ENCODE measurements at regions not wholly inside any gene's neighbourhood (a gene's known extent, or its start where the extent isn't known, plus 50 kb on each side); places are given as distances from the start of the nearest gene placed in this dataset.

DNA sequence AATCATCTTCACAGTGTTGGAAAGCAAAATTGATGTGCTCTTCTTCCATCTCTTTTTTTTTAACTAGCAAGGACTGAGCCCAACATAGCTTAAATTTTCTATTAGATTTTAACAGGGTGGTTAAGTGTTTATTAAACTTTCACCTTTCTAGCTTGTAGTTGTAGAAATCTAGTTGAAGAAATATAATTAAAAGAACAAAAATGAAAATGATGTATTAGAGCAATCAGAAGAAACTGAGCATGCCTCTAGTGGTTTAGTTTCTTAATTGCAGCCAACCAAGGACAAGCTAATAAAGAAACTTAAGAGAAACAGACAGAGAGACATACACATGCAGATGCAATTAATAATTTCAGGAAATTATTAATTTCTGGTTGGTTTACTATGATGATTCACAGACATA, 673.0 kb upstream of the LMO3 start:
- Mint-ChIP-seq H3K27me3 (no peaks in the 10 kb centered on the region), H3K4me1 (no peaks in the 10 kb centered on the region), H3K9me3 (ENCODE audit: insufficient read depth) (peaks cover 7% of the 10 kb centered on the region), H3K4me3 (no peak overlapping the region), H3K27ac (no peak overlapping the region)
- intact Hi-C loops (cut with micrococcal nuclease) = no loop called here
- H4K20me1 ChIP-seq (ENCODE audit: control insufficient read depth, insufficient read depth, low read length, poor library complexity, severe bottlenecking) = no peaks in the 10 kb centered on the region
- TF ChIP-seq, protein P1, sequence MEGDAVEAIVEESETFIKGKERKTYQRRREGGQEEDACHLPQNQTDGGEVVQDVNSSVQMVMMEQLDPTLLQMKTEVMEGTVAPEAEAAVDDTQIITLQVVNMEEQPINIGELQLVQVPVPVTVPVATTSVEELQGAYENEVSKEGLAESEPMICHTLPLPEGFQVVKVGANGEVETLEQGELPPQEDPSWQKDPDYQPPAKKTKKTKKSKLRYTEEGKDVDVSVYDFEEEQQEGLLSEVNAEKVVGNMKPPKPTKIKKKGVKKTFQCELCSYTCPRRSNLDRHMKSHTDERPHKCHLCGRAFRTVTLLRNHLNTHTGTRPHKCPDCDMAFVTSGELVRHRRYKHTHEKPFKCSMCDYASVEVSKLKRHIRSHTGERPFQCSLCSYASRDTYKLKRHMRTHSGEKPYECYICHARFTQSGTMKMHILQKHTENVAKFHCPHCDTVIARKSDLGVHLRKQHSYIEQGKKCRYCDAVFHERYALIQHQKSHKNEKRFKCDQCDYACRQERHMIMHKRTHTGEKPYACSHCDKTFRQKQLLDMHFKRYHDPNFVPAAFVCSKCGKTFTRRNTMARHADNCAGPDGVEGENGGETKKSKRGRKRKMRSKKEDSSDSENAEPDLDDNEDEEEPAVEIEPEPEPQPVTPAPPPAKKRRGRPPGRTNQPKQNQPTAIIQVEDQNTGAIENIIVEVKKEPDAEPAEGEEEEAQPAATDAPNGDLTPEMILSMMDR (IDR thresholded peaks at IDR 0.05) = no peak
- no peak for TF ChIP-seq EZH2 (IDR thresholded peaks at IDR 0.05; ENCODE audit: borderline replicate concordance, insufficient read depth, low read depth, low read length, poor library complexity, severe bottlenecking)
- CTCF ChIA-PET = interaction anchor here (0.5 kb wide), 1 partner anchor 631 kb away, joined by 3 read pairs; no protein-coding TSS in a partner anchor
- no peaks in the 10 kb centered on the region for H3K79me2 ChIP-seq (ENCODE audit: control insufficient read depth, insufficient read depth, low read length)
- H3K4me3 ChIP-seq (ENCODE audit: control extremely low read depth in 1 of 5, extremely low read depth in 1 of 5, insufficient read depth in 1 of 5, low read depth in 2 of 5, low read length in 4 of 5) = no peak overlapping the region
- no peak for ATAC-seq (ENCODE audit: low read depth)
- H3K9ac ChIP-seq (ENCODE audit: low read length) = no peak overlapping the region
- H3K4me2 ChIP-seq (replicated peaks; ENCODE audit: low read depth, low read length, poor library complexity, severe bottlenecking) = no peak overlapping the region
- H3K9me3 ChIP-seq (ENCODE audit: control extremely low read depth in 1 of 3, control insufficient read depth in 2 of 3, insufficient read depth in 1 of 3, low read length in 2 of 3) = peaks cover 0 to 3% (median 0%) of the 10 kb centered on the region in 3 donors
- POLR2A ChIA-PET = no interaction called here
- DNase-seq = no peak
- no peaks in the 10 kb centered on the region for H3K4me1 ChIP-seq (ENCODE audit: control insufficient read depth in 2 of 2, insufficient read depth in 2 of 2, low read length in 2 of 2)
- H3K27ac ChIP-seq (ENCODE audit: low read length in 2 of 2) = no peak overlapping the region
- no peak overlapping the region for H2AFZ ChIP-seq (ENCODE audit: insufficient read depth, low read depth, low read length, poor library complexity, severe bottlenecking)
- no peaks in the 10 kb centered on the region for H3K36me3 ChIP-seq (replicated peaks in 1 of 2; ENCODE audit: control extremely low read depth in 1 of 2, control insufficient read depth in 1 of 2, extremely low read depth in 1 of 2, insufficient read depth in 2 of 2, low read length in 1 of 2)
- no peaks in the 10 kb centered on the region for H3K27me3 ChIP-seq (replicated peaks in 1 of 4; ENCODE audit: control extremely low read depth in 1 of 4, control insufficient read depth in 3 of 4, insufficient read depth in 4 of 4, low read length in 3 of 4)

- no peaks in the 10 kb centered on the region for H3K36me3 ChIP-seq (replicated peaks in 1 of 2; ENCODE audit: control extremely low read depth in 1 of 2, control insufficient read depth in 1 of 2, extremely low read depth in 1 of 2, insufficient read depth in 2 of 2, low read length in 1 of 2)
- CTCF ChIA-PET = no interaction called here
- H2AFZ ChIP-seq (ENCODE audit: insufficient read depth, low read depth, low read length, poor library complexity, severe bottlenecking) = no peak overlapping the region
Measured at GRCh38 chr12:17276196-17276595, 670.2 kb upstream of the LMO3 start.

More at GRCh38 chr12:17276196-17276595, 670.2 kb upstream of the LMO3 start:
- no peaks in the 10 kb centered on the region for H3K4me1 Mint-ChIP-seq
- Histone ChIP-seq H3K79me2 (ENCODE audit: control insufficient read depth, insufficient read depth, low read length) (no peaks in the 10 kb centered on the region), H3K4me2 (replicated peaks; ENCODE audit: low read depth, low read length, poor library complexity, severe bottlenecking) (no peak overlapping the region), H3K9me3 (ENCODE audit: control extremely low read depth in 1 of 3, control insufficient read depth in 2 of 3, insufficient read depth in 1 of 3, low read length in 2 of 3) (no peaks in the 10 kb centered on the region), H3K4me3 (ENCODE audit: control extremely low read depth in 1 of 5, extremely low read depth in 1 of 5, insufficient read depth in 1 of 5, low read depth in 2 of 5, low read length in 4 of 5) (no peak overlapping the region), H3K27ac (ENCODE audit: low read length in 2 of 2) (no peak overlapping the region), H3K4me1 (ENCODE audit: control insufficient read depth in 2 of 2, insufficient read depth in 2 of 2, low read length in 2 of 2) (no peaks in the 10 kb centered on the region), H3K27me3 (replicated peaks in 1 of 4; ENCODE audit: control extremely low read depth in 1 of 4, control insufficient read depth in 3 of 4, insufficient read depth in 4 of 4, low read length in 3 of 4) (no peaks in the 10 kb centered on the region), H3K9ac (ENCODE audit: low read length) (no peak overlapping the region), H4K20me1 (ENCODE audit: control insufficient read depth, insufficient read depth, low read length, poor library complexity, severe bottlenecking) (no peaks in the 10 kb centered on the region)
- POLR2A ChIA-PET = no interaction called here
- intact Hi-C loops (cut with micrococcal nuclease) = no loop called here
- peaks cover 3% of the 10 kb centered on the region for H3K9me3 Mint-ChIP-seq (ENCODE audit: insufficient read depth)
- H3K4me3 Mint-ChIP-seq = no peak overlapping the region
- no peak for TF ChIP-seq EZH2 (IDR thresholded peaks at IDR 0.05; ENCODE audit: borderline replicate concordance, insufficient read depth, low read depth, low read length, poor library complexity, severe bottlenecking)
- TF ChIP-seq, protein P1 (IDR thresholded peaks at IDR 0.05) = no peak
- H3K27ac Mint-ChIP-seq = no peak overlapping the region
- ATAC-seq (ENCODE audit: low read depth) (no peak), DNase-seq (no peak)
- H3K27me3 Mint-ChIP-seq = no peaks in the 10 kb centered on the region
- 90% methylated on average over 3 of the region's 5 CpGs for WGBS (ENCODE audit: insufficient coverage)

All from B cell (primary cell).